H1 (cell line): ENCODE measurements at regions not wholly inside any gene's neighbourhood (a gene's known extent, or its start where the extent isn't known, plus 50 kb on each side); places are given as distances from the start of the nearest gene placed in this dataset.
A peak's percentile ranks its signal among the peaks of the same experiment; 100 is the strongest.

ENCODE experiments used
- CTCF ChIA-PET: fragments of 300-600 bp; sonication (Branson Sonifier 250); formaldehyde crosslinking; loops from one replicate; lab custom pipeline; 2021; ENCODE audit not compliant: partially characterized antibody; lab: Charles Lee
- POLR2A ChIA-PET: fragments of 300-600 bp; sonication (Branson Sonifier 250); formaldehyde crosslinking; loops from one replicate; lab custom pipeline; 2021; ENCODE audit warnings: inconsistent platforms; ENCODE audit not compliant: partially characterized antibody; lab: Charles Lee
- DNase-seq, 2 experiments: peaks; one replicate each; pipeline versions ENCODE4 v3.0.0 to v3.0.0-alpha.2; 2010 to 2022; ENCODE audit warnings: low spot score in 2 of 2, low read depth in 1 of 2, mixed read lengths in 1 of 2
- FAIRE-seq: peaks from 2 replicates; lab custom pipeline; 2011; peaks lifted over from hg19 to GRCh38; lab: Jason Lieb, UNC
- H2AFZ ChIP-seq: 2 replicates; pipeline ENCODE4 v1.8.1; 2012; ENCODE audit warnings: low read length, inconsistent platforms
- H2AK5ac ChIP-seq: 2 replicates; pipeline ENCODE4 v1.6.1; 2013; ENCODE audit warnings: low read depth, low read length
- H2BK120ac ChIP-seq: replicated peaks from 2 replicates; pipeline ENCODE3; 2013; ENCODE audit warnings: low read depth, low read length, inconsistent platforms
- H2BK12ac ChIP-seq: 2 replicates; pipeline ENCODE4 v1.6.1; 2013; ENCODE audit warnings: low read depth, low read length
- H2BK15ac ChIP-seq: 2 replicates; pipeline ENCODE4 v1.6.1; 2013; ENCODE audit warnings: low read length
- H2BK20ac ChIP-seq: 2 replicates; pipeline ENCODE4 v1.6.1; 2013; ENCODE audit warnings: low read length
- H2BK5ac ChIP-seq: 2 replicates; pipeline ENCODE4 v1.6.1; 2013; ENCODE audit warnings: low read depth, low read length
- H3K14ac ChIP-seq: 2 replicates; pipeline ENCODE4 v1.6.1; 2013; ENCODE audit warnings: inconsistent platforms; ENCODE audit not compliant: insufficient read length
- H3K18ac ChIP-seq: 2 replicates; pipeline ENCODE4 v1.6.1; 2013; ENCODE audit warnings: low read length; ENCODE audit errors: extremely low read depth
- H3K23ac ChIP-seq: 2 replicates; pipeline ENCODE4 v1.6.1; 2013; ENCODE audit warnings: inconsistent platforms; ENCODE audit not compliant: insufficient read length
- H3K23me2 ChIP-seq: 2 replicates; pipeline ENCODE4 v1.6.1; 2013; ENCODE audit warnings: low read depth, low read length
- H3K27ac ChIP-seq: 2 replicates; pipeline ENCODE4 v1.6.1; 2011; ENCODE audit warnings: low read depth, low read length, inconsistent platforms
- H3K27me3 ChIP-seq, 4 experiments: replicated peaks in 1 of 4; 1 replicate in 1 of 4; 2 replicates in 3 of 4; pipeline versions ENCODE4 v1.6.1 to v1.8.1; 2011 to 2013; ENCODE audit warnings: low read length in 3 of 4, mild to moderate bottlenecking in 3 of 4, inconsistent platforms in 2 of 4, mixed read lengths in 2 of 4, moderate library complexity in 1 of 4; ENCODE audit not compliant: control insufficient read depth in 3 of 4, insufficient read depth in 3 of 4; ENCODE audit errors: extremely low read depth in 1 of 4
- H3K36me3 ChIP-seq, 4 experiments: 2 replicates each; pipeline versions ENCODE4 v1.6.1 to v1.8.1; 2011 to 2013; ENCODE audit warnings: mild to moderate bottlenecking in 4 of 4, low read length in 3 of 4, moderate library complexity in 2 of 4, control low read depth in 1 of 4, inconsistent platforms in 1 of 4; ENCODE audit not compliant: insufficient read depth in 4 of 4, control insufficient read depth in 2 of 4
- H3K4ac ChIP-seq: replicated peaks from 2 replicates; pipeline ENCODE3; 2013; ENCODE audit warnings: low read length, low read depth, mixed read lengths, inconsistent platforms; ENCODE audit not compliant: insufficient read length
- H3K4me1 ChIP-seq, 4 experiments: replicated peaks in 1 of 4; 1 replicate in 1 of 4; 2 replicates in 3 of 4; pipeline versions ENCODE4 v1.6.1 to v1.8.1; 2011 to 2013; ENCODE audit warnings: low read length in 3 of 4, inconsistent platforms in 2 of 4, mixed read lengths in 1 of 4; ENCODE audit not compliant: insufficient read depth in 4 of 4, control insufficient read depth in 3 of 4
- H3K4me2 ChIP-seq, 2 experiments: 2 replicates each; pipeline versions ENCODE4 v1.6.1 to v1.8.1; 2011 to 2013; ENCODE audit warnings: low read depth in 2 of 2, low read length in 2 of 2, control low read depth in 1 of 2, inconsistent platforms in 1 of 2, mild to moderate bottlenecking in 1 of 2; ENCODE audit not compliant: insufficient read depth in 1 of 2
- H3K4me3 ChIP-seq, 4 experiments: fragments of 200-600, 300-600 bp in 1 of 4; sonication (generic), shearing (Covaris generic), sonication (Bioruptor Twin) in 1 of 4; 2 replicates each; pipeline versions ENCODE4 v1.5.1 to v1.8.1; 2011 to 2016; ENCODE audit warnings: low read length in 4 of 4, low read depth in 3 of 4, control low read depth in 2 of 4, inconsistent platforms in 2 of 4, mild to moderate bottlenecking in 2 of 4, mixed read lengths in 1 of 4, moderate library complexity in 1 of 4; ENCODE audit not compliant: insufficient read depth in 2 of 4; ENCODE audit errors: extremely low read depth in 1 of 4
- H3K56ac ChIP-seq: replicated peaks from 2 replicates; pipeline ENCODE3; 2013; ENCODE audit warnings: low read depth, mild to moderate bottlenecking, mixed read lengths, low read length, inconsistent platforms; ENCODE audit not compliant: insufficient read length
- H3K79me1 ChIP-seq: 2 replicates; pipeline ENCODE4 v1.6.1; 2013; ENCODE audit warnings: low read depth, low read length, control low read depth
- H3K79me2 ChIP-seq, 2 experiments: 2 replicates each; pipeline versions ENCODE4 v1.6.1 to v1.8.1; 2012 to 2013; ENCODE audit warnings: low read length in 2 of 2, mild to moderate bottlenecking in 2 of 2, inconsistent platforms in 1 of 2; ENCODE audit not compliant: insufficient read depth in 2 of 2, control insufficient read depth in 1 of 2
- H3K9ac ChIP-seq, 4 experiments: replicated peaks in 1 of 4; 1 replicate in 1 of 4; 2 replicates in 3 of 4; pipeline versions ENCODE4 v1.6.1 to v1.8.1; 2011 to 2013; ENCODE audit warnings: low read depth in 3 of 4, low read length in 3 of 4, control low read depth in 2 of 4, mild to moderate bottlenecking in 2 of 4, moderate library complexity in 2 of 4, inconsistent platforms in 1 of 4; ENCODE audit errors: extremely low read depth in 1 of 4
- H3K9me3 ChIP-seq, 2 experiments: 2 replicates each; pipeline versions ENCODE4 v1.6.1 to v1.8.1; 2012 to 2013; ENCODE audit warnings: mild to moderate bottlenecking in 2 of 2, moderate library complexity in 2 of 2, control low read depth in 1 of 2, inconsistent platforms in 1 of 2, low read depth in 1 of 2, low read length in 1 of 2, mixed read lengths in 1 of 2; ENCODE audit not compliant: insufficient read depth in 2 of 2
- H4K20me1 ChIP-seq, 2 experiments: replicated peaks in 1 of 2; 2 replicates each; pipeline versions ENCODE3 to v1.8.1; 2011 to 2013; ENCODE audit warnings: inconsistent platforms in 2 of 2, low read length in 2 of 2, mild to moderate bottlenecking in 1 of 2; ENCODE audit not compliant: insufficient read depth in 2 of 2, control insufficient read depth in 1 of 2
- H4K5ac ChIP-seq: 2 replicates; pipeline ENCODE4 v1.6.1; 2013; ENCODE audit warnings: low read length, low read depth, mixed read lengths, inconsistent platforms; ENCODE audit not compliant: insufficient read length
- H4K8ac ChIP-seq: 2 replicates; pipeline ENCODE4 v1.8.0; 2013; ENCODE audit warnings: mild to moderate bottlenecking, moderate library complexity, low read length, inconsistent platforms; ENCODE audit not compliant: insufficient read depth; ENCODE audit errors: extremely low read depth
- H4K91ac ChIP-seq: replicated peaks from 2 replicates; pipeline ENCODE3; 2013; ENCODE audit warnings: low read length, mixed read lengths, inconsistent platforms; ENCODE audit not compliant: insufficient read length
- HDAC2 ChIP-seq, 2 experiments: fragments of 300-600 bp in 1 of 2; sonication (generic) in 1 of 2; IDR thresholded peaks; 2 replicates each; pipeline ENCODE4 v1.6.1; 2011 to 2012; ENCODE audit warnings: low read depth in 2 of 2, low read length in 2 of 2, mild to moderate bottlenecking in 2 of 2, moderate library complexity in 2 of 2, borderline replicate concordance in 1 of 2, inconsistent platforms in 1 of 2
- JUND ChIP-seq: IDR thresholded peaks from 2 replicates; pipeline ENCODE4 v1.6.1; 2011; ENCODE audit warnings: mild to moderate bottlenecking, improper control_type of control experiment, low read length
- WGBS, 2 experiments: shearing (Covaris generic) in 1 of 2; methylation state at CpG; one replicate each; pipeline versions ENCODE4 v1.1.6 to v1.1.7; 2013 to 2015; ENCODE audit warnings: low lambda C conversion rate in 2 of 2, mixed read lengths in 2 of 2, inconsistent platforms in 1 of 2, low coverage in 1 of 2, missing lambda C conversion rate in 1 of 2; ENCODE audit not compliant: insufficient replicate concordance in 2 of 2, insufficient coverage in 1 of 2, insufficient read length in 1 of 2; ENCODE audit errors: extremely low coverage in 1 of 2, missing lambda C conversion rate in 1 of 2; 5-methylcytosine and 5-hydroxymethylcytosine counted together

DNA sequence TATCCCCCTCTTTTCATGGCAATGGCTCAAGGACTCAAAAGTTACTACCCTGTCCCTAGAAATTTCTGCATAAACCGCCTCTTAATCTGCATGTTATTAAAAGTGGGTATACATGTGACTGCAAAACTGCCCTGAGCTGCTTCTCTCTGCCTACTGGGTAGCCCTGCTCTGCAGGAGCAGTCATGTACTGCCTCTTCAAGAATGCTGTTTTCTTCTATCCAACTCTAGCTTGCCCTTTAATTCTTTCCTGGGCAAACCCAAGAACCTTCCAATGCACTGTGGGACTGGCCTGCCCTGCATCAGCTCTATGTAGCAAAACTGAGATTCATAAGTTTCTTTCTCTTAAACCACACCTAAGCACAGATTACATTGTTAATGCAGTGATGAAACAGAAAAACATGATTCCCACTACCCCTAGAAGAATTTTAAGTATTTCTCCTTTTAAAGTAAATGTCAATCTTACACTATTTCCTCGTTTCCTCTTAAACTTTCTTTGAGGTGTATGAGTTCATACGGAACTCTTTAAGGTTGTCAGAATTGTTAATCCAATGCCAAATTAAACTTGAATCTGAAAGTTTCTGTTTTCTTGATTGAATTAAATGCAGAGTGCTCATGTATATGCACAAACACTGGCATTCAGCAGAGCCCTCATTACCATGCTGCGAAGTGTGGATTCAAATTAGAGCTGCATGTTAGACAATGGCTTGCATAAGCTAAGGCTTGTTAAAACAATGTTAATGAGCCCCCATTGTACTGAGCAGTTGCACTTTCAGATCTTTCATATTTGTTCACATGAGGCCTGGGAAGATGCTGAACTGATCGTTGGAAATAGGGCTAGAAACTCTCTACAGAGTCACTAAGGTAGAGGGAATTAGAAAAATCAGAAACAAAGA is 669.9 kb upstream of the PCDH20 start:
- H2BK15ac ChIP-seq: no peak overlapping the region
- CTCF ChIA-PET: no interaction called here
- H3K56ac ChIP-seq: no peak overlapping the region
- no peak overlapping the region; the same call in 1 of the 2 replicates for H2AFZ ChIP-seq
- peaks cover 0 to 7% (median 2%) of the 10 kb centered on the region in 4 experiments; a peak in 4 of 7 replicates for H3K4me1 ChIP-seq
- no peak overlapping the region for H2BK120ac ChIP-seq
- no peak overlapping the region for H3K27ac ChIP-seq
- TF ChIP-seq HDAC2 (IDR thresholded peaks at IDR 0.05; ENCODE audit: borderline replicate concordance in 1 of 2, low read depth in 2 of 2, low read length in 2 of 2) (0 out of 4 replicates have a peak, but pooled peaks of 1 of the 2 experiments have one; percentile 35), JUND (no peak)
- H4K8ac ChIP-seq: no peak overlapping the region
- no peak overlapping the region for H3K4ac ChIP-seq
- no peaks in the 10 kb centered on the region for H4K20me1 ChIP-seq
- no peaks in the 10 kb centered on the region for H3K9me3 ChIP-seq
- H3K79me1 ChIP-seq: no peaks in the 10 kb centered on the region
- H3K4me3 ChIP-seq: no peak overlapping the region
- no peak overlapping the region for H4K5ac ChIP-seq
- no peaks in the 10 kb centered on the region for H3K27me3 ChIP-seq
- 73% methylated on average over 5 of the region's 5 CpGs; no CpG with 5 or more reads in 1 of the 2 experiments for WGBS, 2 experiments
- H3K14ac ChIP-seq: no peak overlapping the region
- no peak overlapping the region for H3K23ac ChIP-seq
- POLR2A ChIA-PET: no interaction called here
- no peak overlapping the region for H2BK5ac ChIP-seq
- H3K4me2 ChIP-seq: no peak overlapping the region; a peak in 1 of 4 replicates
- DNase-seq (no peak), FAIRE-seq (no peak)
- no peak overlapping the region for H2AK5ac ChIP-seq
- H2BK12ac ChIP-seq: no peak overlapping the region
- H4K91ac ChIP-seq: no peak overlapping the region
- no peak overlapping the region for H2BK20ac ChIP-seq
- H3K79me2 ChIP-seq: no peaks in the 10 kb centered on the region
- H3K18ac ChIP-seq: no peak overlapping the region
- H3K36me3 ChIP-seq: no peaks in the 10 kb centered on the region
- H3K23me2 ChIP-seq: no peaks in the 10 kb centered on the region
- H3K9ac ChIP-seq: no peak overlapping the region
